ENCODE measurements at regions not wholly inside any gene's neighbourhood (a gene's known extent, or its start where the extent isn't known, plus 50 kb on each side); places are given as distances from the start of the nearest gene placed in this dataset.

- no peak for DNase-seq (ENCODE audit: low read depth)
Measured at GRCh38 chr5:8239198-8239597, 370.2 kb downstream of the MTRR start.

GRCh38 chr5:8239646-8240045, 370.7 kb downstream of the MTRR start:
- DNase-seq (ENCODE audit: low read depth) = no peak

DNA sequence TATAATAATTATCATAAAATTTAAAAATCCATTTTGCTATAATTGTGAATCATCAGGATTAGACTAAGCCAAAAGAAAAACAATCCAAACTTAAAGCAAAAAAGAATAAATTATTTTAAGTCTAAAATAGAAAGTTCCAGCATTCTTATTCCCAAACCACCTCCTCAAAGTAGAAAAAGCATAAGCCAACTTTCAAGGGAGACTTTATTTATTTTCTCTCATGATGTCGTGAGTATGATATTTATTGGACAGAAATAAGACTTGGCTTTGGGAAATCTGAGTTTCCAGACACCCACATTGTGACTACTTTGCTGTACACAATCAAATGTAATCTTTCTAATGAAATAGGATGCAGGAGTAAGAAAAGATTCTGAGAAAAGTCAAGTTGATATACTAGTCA, 372.1 kb downstream of the MTRR start:
- DNase-seq (ENCODE audit: low read depth) = no peak

GRCh38 chr5:8241558-8241957, 372.6 kb downstream of the MTRR start:
- DNase-seq (ENCODE audit: low read depth) = no peak

- DNase-seq (ENCODE audit: low read depth) = no peak
Measured at GRCh38 chr5:8247049-8247899, 378.3 kb downstream of the MTRR start.

DNA sequence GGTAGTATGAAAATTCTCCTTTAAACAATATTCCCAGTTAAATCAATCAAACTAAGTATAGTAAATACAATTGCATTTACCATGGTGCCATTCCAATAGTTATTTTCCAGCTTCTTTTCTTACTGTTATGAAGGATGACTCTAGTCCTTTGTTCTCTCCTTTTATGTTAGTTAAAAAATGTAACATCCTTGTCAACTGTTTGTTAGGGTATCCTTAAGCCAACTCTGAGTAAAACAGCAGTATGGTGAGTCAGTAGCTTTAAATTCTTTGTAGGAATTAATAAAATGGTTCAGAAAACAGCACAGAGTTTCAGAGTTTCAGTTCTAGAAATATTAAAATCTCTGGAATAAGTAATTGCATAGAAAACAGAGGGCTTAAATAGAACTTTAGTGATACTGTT, 384.4 kb downstream of the MTRR start:
- no peak for DNase-seq (ENCODE audit: low read depth)

DNA sequence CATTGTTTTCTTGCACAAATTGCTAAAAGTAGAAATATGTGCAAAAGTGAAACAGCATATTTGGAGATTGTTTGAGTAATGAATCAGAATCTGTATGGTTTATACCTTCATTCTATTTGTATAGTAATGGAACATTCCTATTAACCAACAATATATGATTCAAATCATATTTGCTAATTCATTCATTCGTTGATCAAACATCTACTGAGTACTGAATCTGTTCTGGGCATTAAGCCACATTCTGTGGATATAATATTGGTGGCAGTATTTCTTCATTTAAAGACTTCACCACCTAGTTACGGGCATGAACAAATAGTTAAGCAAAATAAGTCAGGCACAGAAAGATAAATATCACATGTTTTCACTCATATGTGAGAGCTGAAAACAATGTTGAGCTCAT, 385.7 kb downstream of the MTRR start:
- DNase-seq (ENCODE audit: low read depth) = no peak

GRCh38 chr5:8258801-8259200, 389.9 kb downstream of the MTRR start:
- no peak for DNase-seq (ENCODE audit: low read depth)

DNA sequence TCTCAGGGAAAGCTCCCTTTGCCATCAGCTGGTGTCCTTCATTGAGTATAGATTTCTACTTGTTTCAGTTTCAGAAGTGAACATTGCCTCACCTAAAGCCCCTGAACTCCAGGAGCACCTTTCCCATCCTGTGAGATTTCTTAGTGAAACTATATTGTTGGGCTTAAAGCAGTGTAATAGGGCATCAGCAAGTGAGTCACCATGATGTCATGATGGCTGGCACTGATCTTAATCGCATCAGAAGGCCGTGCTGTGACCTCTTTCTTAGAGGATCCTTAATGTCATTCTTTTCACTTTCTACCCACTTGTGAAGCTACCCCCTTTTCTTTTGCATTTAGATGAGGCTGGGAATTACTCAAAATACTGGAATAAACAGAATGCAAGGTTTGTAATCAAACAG, 401.3 kb downstream of the MTRR start:
- DNase-seq (ENCODE audit: low read depth) = no peak

GRCh38 chr5:8280711-8281363, 411.9 kb downstream of the MTRR start:
- DNase-seq (ENCODE audit: low read depth) = no peak

DNA sequence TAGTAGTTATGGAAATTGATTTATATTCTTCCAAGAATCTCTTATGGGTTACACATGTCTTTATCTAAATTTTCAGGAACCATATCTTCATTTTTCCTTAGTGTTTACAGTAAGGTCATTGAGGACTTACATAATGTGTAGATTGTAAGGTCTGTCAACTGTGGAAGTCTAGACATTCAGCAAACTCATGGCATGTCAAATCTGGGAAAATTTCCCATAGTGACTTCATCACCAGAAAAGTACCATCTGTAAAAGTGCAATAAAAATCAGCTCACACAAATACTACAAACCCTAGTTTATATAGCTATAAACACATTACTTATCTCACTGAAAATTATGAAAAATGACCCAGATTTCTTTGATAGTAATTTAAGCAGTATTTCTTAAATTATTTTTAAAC, 419.4 kb downstream of the MTRR start:
- no peak for DNase-seq (ENCODE audit: low read depth)

DNA sequence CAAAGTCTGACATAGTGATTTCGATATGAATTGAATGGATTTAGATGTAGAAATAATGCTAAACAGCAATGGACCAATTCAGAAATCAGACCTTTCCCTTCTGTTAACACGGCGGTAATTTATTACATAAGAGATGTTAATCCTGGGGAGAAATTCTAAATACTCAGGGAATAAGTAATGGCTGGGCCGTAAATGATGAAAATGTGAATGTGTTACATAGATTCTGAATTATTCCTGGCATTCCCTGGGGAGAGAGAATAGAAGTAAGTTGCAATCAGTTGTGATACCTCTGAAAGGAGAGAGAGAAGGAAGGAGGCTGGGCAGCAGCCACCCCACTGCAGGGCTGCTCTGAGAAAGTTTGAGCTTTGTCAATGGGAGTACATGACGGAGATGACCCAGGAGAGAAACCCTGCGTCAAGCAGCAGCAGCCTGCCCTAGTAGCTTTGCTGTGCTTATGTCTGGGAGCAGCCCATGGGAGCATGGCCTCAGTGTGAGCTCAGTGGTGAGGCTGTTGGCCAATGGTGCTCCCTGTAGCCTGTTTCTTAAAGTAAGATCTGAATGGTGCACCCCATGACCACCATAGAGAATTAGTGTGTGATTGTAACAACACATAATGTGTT, 420.1 kb downstream of the MTRR start:
- DNase-seq (ENCODE audit: low read depth) = no peak

DNA sequence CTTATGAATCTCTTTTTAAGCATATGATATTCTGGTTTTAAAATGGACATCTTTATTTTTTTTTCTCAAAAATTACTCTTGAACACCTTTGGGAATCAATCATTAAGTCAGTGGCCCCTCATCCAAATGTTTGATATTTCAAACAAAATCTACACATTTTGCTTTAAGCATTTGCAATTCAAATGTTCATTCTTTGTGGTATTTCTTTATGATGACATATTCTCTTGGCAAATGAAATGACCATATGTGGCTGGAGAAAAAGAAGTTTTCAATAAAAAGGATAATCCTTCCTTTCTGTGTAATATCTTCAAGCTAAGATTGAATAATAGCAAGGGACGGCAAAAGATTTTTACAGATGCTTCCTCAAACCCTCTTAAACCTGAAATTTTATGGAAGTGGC, 420.8 kb downstream of the MTRR start:
- no peak for DNase-seq (ENCODE audit: low read depth)

GRCh38 chr5:8290721-8291120, 421.8 kb downstream of the MTRR start:
- DNase-seq (ENCODE audit: low read depth) = no peak

GRCh38 chr5:8291641-8292040, 422.7 kb downstream of the MTRR start:
- no peak for DNase-seq (ENCODE audit: low read depth)

GRCh38 chr5:8295141-8295540, 426.2 kb downstream of the MTRR start:
- DNase-seq (ENCODE audit: low read depth) = no peak

DNA sequence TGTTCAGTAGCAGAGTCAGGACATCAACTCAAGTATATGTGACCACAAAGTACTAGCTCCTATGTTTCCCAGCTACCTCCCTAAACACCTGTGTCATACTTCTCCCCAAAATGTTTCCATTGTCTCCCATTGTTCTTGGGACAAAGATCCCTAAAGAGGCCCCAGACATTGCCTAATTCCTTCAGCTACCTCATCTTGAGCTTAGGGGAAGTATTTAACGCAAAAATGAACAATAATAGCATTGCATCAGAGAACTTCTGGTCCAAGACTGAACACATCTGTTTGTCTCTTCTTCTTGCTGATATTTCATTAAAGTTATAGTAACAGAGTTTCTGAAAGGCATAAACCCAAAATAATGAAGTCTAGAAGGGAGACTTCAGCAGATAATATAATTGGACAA, 430.8 kb downstream of the MTRR start:
- DNase-seq (ENCODE audit: low read depth) = no peak

DNA sequence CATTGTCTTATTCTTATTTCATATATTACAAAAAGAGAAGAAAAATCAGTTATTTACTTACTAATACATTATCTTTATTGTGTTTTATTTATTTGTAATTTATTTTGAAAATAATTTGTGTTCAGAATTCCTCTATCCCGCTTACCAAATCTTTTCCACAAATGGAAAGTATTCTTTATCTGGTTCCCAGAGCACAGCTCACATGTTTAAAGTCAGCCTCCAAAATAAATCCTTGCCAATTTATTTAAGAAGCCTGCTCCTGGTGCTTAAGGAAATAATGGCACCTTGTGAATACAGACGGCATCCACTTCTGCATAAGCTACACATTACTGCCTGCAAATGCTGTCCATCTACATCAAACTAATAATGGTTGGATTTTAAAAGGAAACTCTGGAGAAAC, 435.4 kb downstream of the MTRR start:
- no peak for DNase-seq (ENCODE audit: low read depth)

- DNase-seq (ENCODE audit: low read depth) = no peak
Measured at GRCh38 chr5:8306288-8306896, 437.4 kb downstream of the MTRR start.

DNA sequence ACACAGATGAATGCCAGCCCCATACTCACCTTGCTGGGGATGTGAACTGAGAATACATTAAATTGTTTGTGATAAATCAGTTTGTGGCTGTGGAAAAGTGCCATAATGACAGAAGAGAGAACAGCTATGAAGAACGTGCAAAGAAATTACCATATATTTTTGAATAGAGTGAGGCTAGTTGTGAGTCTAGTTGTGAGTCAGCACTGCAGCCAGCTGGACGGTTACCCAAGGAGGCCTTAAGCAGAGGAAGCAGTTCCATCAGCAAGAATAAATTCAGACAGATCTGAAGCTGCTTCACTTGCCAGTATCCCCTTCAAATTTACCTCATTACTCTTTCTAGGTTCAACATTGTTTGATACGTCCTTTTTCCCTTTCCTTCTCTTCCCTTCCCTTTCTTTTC, 446.0 kb downstream of the MTRR start:
- no peak for DNase-seq (ENCODE audit: low read depth)

DNA sequence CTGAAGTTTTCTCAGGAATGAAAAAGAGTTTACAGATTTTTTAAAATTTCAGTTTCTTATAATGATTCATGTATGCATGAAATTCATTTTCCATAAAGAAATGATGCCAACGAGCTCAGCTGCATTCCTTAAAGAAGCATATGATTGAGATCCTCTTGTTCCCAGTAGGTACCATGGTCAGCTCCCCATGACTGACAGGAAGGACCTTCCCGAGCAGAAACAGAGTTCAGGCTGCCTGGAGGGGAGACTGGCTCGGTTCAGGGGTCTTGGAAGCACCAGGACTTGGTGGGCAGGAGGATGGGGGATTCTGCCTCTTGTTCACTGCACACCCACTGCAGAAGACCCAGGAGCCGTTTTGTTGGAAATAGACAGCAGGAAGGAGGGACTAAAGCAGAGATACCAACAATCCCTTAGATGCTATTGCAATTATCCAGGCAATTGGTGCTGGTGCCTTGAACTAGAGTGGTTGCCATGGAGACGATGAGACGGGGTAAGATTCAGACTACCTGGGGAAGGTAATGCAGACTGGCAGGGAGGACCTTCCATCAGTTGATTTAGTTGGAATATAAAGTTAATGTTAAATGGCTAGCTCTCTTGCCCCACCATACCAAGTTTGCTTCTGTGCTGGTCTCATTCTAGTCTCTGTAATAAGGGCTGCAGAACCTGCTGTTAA, 447.8 kb downstream of the MTRR start:
- no peak for DNase-seq (ENCODE audit: low read depth)

DNA sequence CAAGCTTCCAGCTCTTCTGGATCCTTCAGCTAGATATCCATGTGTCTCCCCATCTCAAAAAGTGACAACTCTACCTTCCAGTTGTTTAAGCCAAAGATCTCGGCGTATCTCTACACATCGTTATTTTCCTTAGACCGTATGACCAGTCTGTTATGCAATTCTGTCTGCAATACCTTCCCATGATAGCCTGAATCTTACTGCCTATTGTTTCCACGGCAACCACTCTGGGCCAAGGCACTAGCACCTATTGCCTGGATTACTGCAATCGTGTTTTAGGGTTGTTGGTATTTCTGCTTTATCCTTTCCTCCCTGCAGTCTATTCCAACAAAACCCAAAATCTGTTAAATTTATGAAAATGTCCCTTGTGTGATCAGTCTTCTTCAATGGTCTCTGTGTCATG, 448.4 kb downstream of the MTRR start:
- DNase-seq (ENCODE audit: low read depth) = no peak
